Astrocyte (in vitro differentiated cells and primary cell): ENCODE measurements at regions not wholly inside any gene's neighbourhood (a gene's known extent, or its start where the extent isn't known, plus 50 kb on each side); places are given as distances from the start of the nearest gene placed in this dataset.

Source experiments
- CTCF ChIP-seq: IDR thresholded peaks from 2 replicates; pipeline ENCODE4 v1.5.1; 2011; ENCODE audit warnings: low read depth, mild to moderate bottlenecking, inconsistent platforms, low read length, moderate library complexity; ENCODE audit not compliant: insufficient read depth
- EZH2 ChIP-seq: IDR thresholded peaks from 2 replicates; pipeline ENCODE4 v1.6.1; 2012; ENCODE audit warnings: mild to moderate bottlenecking, low read length, inconsistent platforms; ENCODE audit not compliant: insufficient read depth

GRCh38 chr10:20958225-20958624, 61.1 kb upstream of the NEBL start:
- no peak for TF ChIP-seq CTCF
- no peak for TF ChIP-seq EZH2
